CD14-positive monocyte (primary cell): ENCODE measurements at regions not wholly inside any gene's neighbourhood (a gene's known extent, or its start where the extent isn't known, plus 50 kb on each side); places are given as distances from the start of the nearest gene placed in this dataset.

Source experiments
- DNase-seq, 3 donors: peaks; one replicate each; pipeline ENCODE4 v3.0.0-alpha.2; 2011 to 2022
- H2AFZ ChIP-seq: 2 replicates; pipeline ENCODE4 v1.6.0; 2012; ENCODE audit warnings: mild to moderate bottlenecking, low read depth, low read length, inconsistent platforms; ENCODE audit not compliant: insufficient read depth, poor library complexity, severe bottlenecking
- H3K27ac ChIP-seq, 2 donors: 1 replicate in 1 of 2; 2 replicates in 1 of 2; pipeline ENCODE4 v1.5.1; 2012 to 2013; ENCODE audit warnings: low read length in 2 of 2, control low read depth in 1 of 2, inconsistent platforms in 1 of 2, low read depth in 1 of 2, mild to moderate bottlenecking in 1 of 2
- H3K27me3 ChIP-seq, 2 donors: one replicate each; pipeline versions ENCODE4 v1.6.0 to v1.6.1; 2011 to 2013; ENCODE audit warnings: low read length in 2 of 2; ENCODE audit not compliant: control insufficient read depth in 2 of 2, insufficient read depth in 2 of 2
- H3K36me3 ChIP-seq, 2 donors: replicated peaks in 1 of 2; 1 replicate in 1 of 2; 2 replicates in 1 of 2; pipeline versions ENCODE4 v1.5.1 to v1.6.1; 2012 to 2013; ENCODE audit warnings: low read length in 2 of 2, control low read depth in 1 of 2, inconsistent platforms in 1 of 2, mild to moderate bottlenecking in 1 of 2; ENCODE audit not compliant: insufficient read depth in 2 of 2, control insufficient read depth in 1 of 2
- H3K4me1 ChIP-seq, 2 donors: 1 replicate in 1 of 2; 2 replicates in 1 of 2; pipeline versions ENCODE4 v1.5.1 to v1.6.1; 2012 to 2013; ENCODE audit warnings: low read length in 2 of 2, control low read depth in 1 of 2, inconsistent platforms in 1 of 2, mild to moderate bottlenecking in 1 of 2, moderate library complexity in 1 of 2; ENCODE audit not compliant: insufficient read depth in 2 of 2, control insufficient read depth in 1 of 2
- H3K4me2 ChIP-seq: replicated peaks from 2 replicates; pipeline ENCODE3; 2012; ENCODE audit warnings: low read length, moderate library complexity, mild to moderate bottlenecking; ENCODE audit not compliant: poor library complexity, severe bottlenecking; ENCODE audit errors: extremely low read depth
- H3K4me3 ChIP-seq, 3 experiments: fragments of 200-600 bp in 1 of 3; sonication (generic) in 1 of 3; replicated peaks in 1 of 3; 1 replicate in 2 of 3; 2 replicates in 1 of 3; pipeline ENCODE4 v1.5.1; 2011 to 2013; ENCODE audit warnings: low read length in 3 of 3, mild to moderate bottlenecking in 3 of 3, control low read depth in 2 of 3, low read depth in 2 of 3, inconsistent platforms in 1 of 3, moderate library complexity in 1 of 3
- H3K79me2 ChIP-seq: 2 replicates; pipeline ENCODE4 v1.6.0; 2012; ENCODE audit warnings: mild to moderate bottlenecking, control low read depth, inconsistent platforms, low read length, moderate library complexity; ENCODE audit not compliant: insufficient read depth
- H3K9ac ChIP-seq: 2 replicates; pipeline ENCODE4 v1.6.0; 2017; ENCODE audit warnings: low read length, mild to moderate bottlenecking; ENCODE audit not compliant: insufficient read depth, poor library complexity, severe bottlenecking
- H3K9me3 ChIP-seq, 2 donors: replicated peaks in 1 of 2; 1 replicate in 1 of 2; 2 replicates in 1 of 2; pipeline versions ENCODE4 v1.5.1 to v1.6.1; 2012 to 2013; ENCODE audit warnings: low read length in 2 of 2, control low read depth in 1 of 2; ENCODE audit not compliant: control insufficient read depth in 1 of 2, insufficient read depth in 1 of 2
- H4K20me1 ChIP-seq: 2 replicates; pipeline ENCODE4 v1.6.0; 2012; ENCODE audit warnings: mild to moderate bottlenecking, low read length, control low read depth, moderate library complexity; ENCODE audit not compliant: insufficient read depth
- H3K27ac Mint-ChIP-seq, 7 donors: one replicate each; pipeline ENCODE4 v1.8.0; 2020; ENCODE audit warnings: mild to moderate bottlenecking in 7 of 7, mixed read lengths in 7 of 7, moderate library complexity in 6 of 7, inconsistent platforms in 2 of 7
- H3K27me3 Mint-ChIP-seq, 3 donors: one replicate each; pipeline ENCODE4 v1.8.0; 2021 to 2022; ENCODE audit warnings: low read depth in 3 of 3, mild to moderate bottlenecking in 3 of 3, mixed read lengths in 3 of 3, moderate library complexity in 3 of 3, inconsistent platforms in 1 of 3
- H3K36me3 Mint-ChIP-seq, 2 donors: one replicate each; pipeline ENCODE4 v1.8.0; 2020; ENCODE audit warnings: mixed read lengths in 2 of 2, inconsistent platforms in 1 of 2, mild to moderate bottlenecking in 1 of 2
- H3K4me1 Mint-ChIP-seq: one replicate; pipeline ENCODE4 v1.8.0; 2020; ENCODE audit warnings: mild to moderate bottlenecking, mixed read lengths
- H3K4me3 Mint-ChIP-seq, 2 donors: one replicate each; pipeline ENCODE4 v1.8.0; 2020; ENCODE audit warnings: mild to moderate bottlenecking in 2 of 2, mixed read lengths in 2 of 2, moderate library complexity in 1 of 2
- H3K9me3 Mint-ChIP-seq, 7 donors: one replicate each; pipeline ENCODE4 v1.8.0; 2020 to 2022; ENCODE audit warnings: mixed read lengths in 7 of 7, mild to moderate bottlenecking in 6 of 7, moderate library complexity in 6 of 7, inconsistent platforms in 2 of 7
- WGBS: methylation state at CpG from one replicate; pipeline ENCODE4 v1.1.5; 2013; ENCODE audit warnings: missing lambda C conversion rate; ENCODE audit not compliant: insufficient coverage; 5-methylcytosine and 5-hydroxymethylcytosine counted together
- intact Hi-C, 2 donors: fragments of 100-400 bp; cut with micrococcal nuclease; formaldehyde crosslinking; loops; one replicate each; pipeline versions ENCODE4 v1.15.0 to v1.15.1; 2023
- TF ChIP-seq, protein P1 (sequence below): fragments of 200-600 bp; IDR thresholded peaks from one replicate; pipeline ENCODE4 v1.8.0; 2022; ENCODE audit warnings: antibody characterized with exemption, mild to moderate bottlenecking

DNA sequence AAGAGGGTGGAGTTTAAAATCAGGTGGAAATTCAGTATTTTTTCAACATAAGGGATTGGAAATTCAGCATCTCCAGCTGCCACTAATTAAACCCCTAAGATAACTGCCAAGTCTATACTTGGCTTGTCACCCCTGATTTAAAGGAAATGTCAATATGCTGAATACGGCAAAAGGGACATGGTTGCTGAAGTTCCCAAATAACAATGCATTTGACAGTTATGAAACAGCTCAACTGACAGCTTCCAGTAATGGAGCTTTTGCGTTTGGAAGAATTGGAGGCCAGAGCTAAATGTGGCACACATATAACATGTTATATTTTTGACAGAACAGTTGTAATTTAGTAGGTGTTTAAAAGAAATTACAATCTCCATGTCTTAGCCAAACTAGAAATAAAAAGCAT, 1867.9 kb upstream of the LRRTM1 start:
- Histone ChIP-seq H3K4me2 (no peak overlapping the region), H3K27ac (no peak overlapping the region), H3K27me3 (no peaks in the 10 kb centered on the region), H3K79me2 (no peaks in the 10 kb centered on the region), H3K4me1 (no peaks in the 10 kb centered on the region), H3K9me3 (peaks cover 0 to 3% of the 10 kb centered on the region in 2 donors), H4K20me1 (no peaks in the 10 kb centered on the region), H3K9ac (no peak overlapping the region), H2AFZ (no peak overlapping the region), H3K36me3 (no peaks in the 10 kb centered on the region), H3K4me3 (no peak overlapping the region)
- WGBS = 86% methylated on average over 1 of the region's 2 CpGs
- Mint-ChIP-seq H3K27me3 (no peaks in the 10 kb centered on the region), H3K4me3 (no peak overlapping the region), H3K4me1 (no peaks in the 10 kb centered on the region), H3K27ac (no peak overlapping the region), H3K9me3 (peaks cover 0 to 5% (median 2%) of the 10 kb centered on the region in 7 donors), H3K36me3 (no peaks in the 10 kb centered on the region)
- DNase-seq = no peak
- intact Hi-C loops = no loop called here
- TF ChIP-seq, protein P1, sequence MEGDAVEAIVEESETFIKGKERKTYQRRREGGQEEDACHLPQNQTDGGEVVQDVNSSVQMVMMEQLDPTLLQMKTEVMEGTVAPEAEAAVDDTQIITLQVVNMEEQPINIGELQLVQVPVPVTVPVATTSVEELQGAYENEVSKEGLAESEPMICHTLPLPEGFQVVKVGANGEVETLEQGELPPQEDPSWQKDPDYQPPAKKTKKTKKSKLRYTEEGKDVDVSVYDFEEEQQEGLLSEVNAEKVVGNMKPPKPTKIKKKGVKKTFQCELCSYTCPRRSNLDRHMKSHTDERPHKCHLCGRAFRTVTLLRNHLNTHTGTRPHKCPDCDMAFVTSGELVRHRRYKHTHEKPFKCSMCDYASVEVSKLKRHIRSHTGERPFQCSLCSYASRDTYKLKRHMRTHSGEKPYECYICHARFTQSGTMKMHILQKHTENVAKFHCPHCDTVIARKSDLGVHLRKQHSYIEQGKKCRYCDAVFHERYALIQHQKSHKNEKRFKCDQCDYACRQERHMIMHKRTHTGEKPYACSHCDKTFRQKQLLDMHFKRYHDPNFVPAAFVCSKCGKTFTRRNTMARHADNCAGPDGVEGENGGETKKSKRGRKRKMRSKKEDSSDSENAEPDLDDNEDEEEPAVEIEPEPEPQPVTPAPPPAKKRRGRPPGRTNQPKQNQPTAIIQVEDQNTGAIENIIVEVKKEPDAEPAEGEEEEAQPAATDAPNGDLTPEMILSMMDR = no peak

DNA sequence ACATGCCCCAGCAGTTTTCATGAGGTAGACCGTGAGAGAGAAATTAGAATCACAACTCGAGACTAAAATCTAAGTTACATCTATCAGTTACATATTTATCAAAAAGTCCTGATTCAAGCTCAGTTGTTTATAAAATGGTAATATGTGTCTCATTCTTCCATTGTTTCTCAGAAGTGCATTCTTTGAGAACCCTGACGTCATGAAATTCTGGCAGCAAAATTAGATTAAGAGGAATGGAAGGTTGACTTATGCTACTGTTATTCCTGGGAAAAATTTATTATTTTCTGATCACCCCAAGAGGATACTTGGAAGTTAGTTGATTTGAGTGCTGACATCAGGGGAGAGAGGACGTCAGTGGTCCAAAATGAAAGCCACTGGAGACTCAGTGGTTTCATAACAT, 1864.8 kb upstream of the LRRTM1 start:
- no peak overlapping the region for H3K4me3 Mint-ChIP-seq
- 63% methylated on average over 1 of the region's 4 CpGs for WGBS
- H3K4me1 Mint-ChIP-seq = no peaks in the 10 kb centered on the region
- no peaks in the 10 kb centered on the region for H4K20me1 ChIP-seq
- H2AFZ ChIP-seq = no peak overlapping the region
- no peaks in the 10 kb centered on the region for H3K27me3 ChIP-seq
- no peaks in the 10 kb centered on the region for H3K9me3 ChIP-seq
- no peak overlapping the region for H3K9ac ChIP-seq
- H3K4me2 ChIP-seq = no peak overlapping the region
- TF ChIP-seq, protein P1 = no peak
- H3K27me3 Mint-ChIP-seq = no peaks in the 10 kb centered on the region
- DNase-seq = no peak
- H3K4me3 ChIP-seq = no peak overlapping the region
- intact Hi-C loops = no loop called here
- no peaks in the 10 kb centered on the region for H3K36me3 ChIP-seq
- no peaks in the 10 kb centered on the region for H3K4me1 ChIP-seq
- H3K36me3 Mint-ChIP-seq = no peaks in the 10 kb centered on the region
- H3K79me2 ChIP-seq = no peaks in the 10 kb centered on the region
- no peak overlapping the region for H3K27ac ChIP-seq
- peaks cover 0 to 2% (median 0%) of the 10 kb centered on the region in 7 donors for H3K9me3 Mint-ChIP-seq
- no peak overlapping the region for H3K27ac Mint-ChIP-seq
